ENCODE measurements at regions not wholly inside any gene's neighbourhood (a gene's known extent, or its start where the extent isn't known, plus 50 kb on each side); places are given as distances from the start of the nearest gene placed in this dataset.
"Not testable (repeated sequence)": the region's sequence is repeated elsewhere in the genome, so short reads cannot be mapped to it uniquely, and the experiment has no call there.

GRCh38 chr6:104462811-104463599 lies 396.7 kb downstream of the HACE1 start:
- DNase-seq (ENCODE audit: extremely low read depth in 1 of 11, low read depth in 9 of 11, low spot score in 4 of 11): no peak

- DNase-seq (ENCODE audit: extremely low read depth in 1 of 11, low read depth in 9 of 11, low spot score in 4 of 11): no peak
Measured at GRCh38 chr6:104460738-104461483, 398.8 kb downstream of the HACE1 start.

GRCh38 chr6:104459543-104459942 lies 400.2 kb downstream of the HACE1 start:
- DNase-seq (ENCODE audit: extremely low read depth in 1 of 11, low read depth in 9 of 11, low spot score in 4 of 11): no peak

GRCh38 chr6:104449918-104450317 lies 409.8 kb downstream of the HACE1 start:
- no peak for DNase-seq (ENCODE audit: extremely low read depth in 1 of 11, low read depth in 9 of 11, low spot score in 4 of 11)

- not testable (repeated sequence) for DNase-seq (ENCODE audit: extremely low read depth in 1 of 11, low read depth in 9 of 11, low spot score in 4 of 11)
Measured at GRCh38 chr6:104446101-104447080, 413.3 kb downstream of the HACE1 start.

GRCh38 chr6:104434519-104434918 lies 425.2 kb downstream of the HACE1 start:
- DNase-seq (ENCODE audit: extremely low read depth in 1 of 11, low read depth in 9 of 11, low spot score in 4 of 11): no peak

- DNase-seq (ENCODE audit: extremely low read depth in 1 of 11, low read depth in 9 of 11, low spot score in 4 of 11): no peak
Measured at GRCh38 chr6:104431096-104431495, 428.6 kb downstream of the HACE1 start.

DNA sequence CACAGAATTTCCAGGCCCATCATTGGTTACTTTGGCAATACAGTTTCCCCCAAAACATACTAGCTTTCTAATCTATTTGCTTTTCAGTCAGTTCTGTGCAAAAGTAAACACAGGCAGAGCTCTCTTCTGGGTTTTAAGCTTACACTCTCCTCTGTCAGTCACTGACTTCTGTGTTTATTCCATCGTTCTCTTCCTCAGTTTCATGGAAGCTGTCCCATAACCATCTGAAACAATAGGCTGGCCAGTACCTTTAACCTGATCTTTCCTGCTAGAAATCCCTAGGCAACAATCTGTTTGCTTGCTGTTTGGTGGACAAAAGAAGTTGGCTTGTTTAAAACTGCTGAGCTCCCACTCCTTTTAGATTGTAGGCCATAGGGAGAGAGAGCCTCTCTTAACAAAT lies 431.5 kb downstream of the HACE1 start:
- DNase-seq (ENCODE audit: extremely low read depth in 1 of 11, low read depth in 9 of 11, low spot score in 4 of 11): no peak

- no peak for DNase-seq (ENCODE audit: extremely low read depth in 1 of 11, low read depth in 9 of 11, low spot score in 4 of 11)
Measured at GRCh38 chr6:104423691-104424090, 436.0 kb downstream of the HACE1 start.

- no peak for DNase-seq (ENCODE audit: extremely low read depth in 1 of 11, low read depth in 9 of 11, low spot score in 4 of 11)
Measured at GRCh38 chr6:104421650-104422049, 438.1 kb downstream of the HACE1 start.

GRCh38 chr6:104418839-104419238 lies 440.9 kb downstream of the HACE1 start:
- DNase-seq (ENCODE audit: extremely low read depth in 1 of 11, low read depth in 9 of 11, low spot score in 4 of 11): no peak

DNA sequence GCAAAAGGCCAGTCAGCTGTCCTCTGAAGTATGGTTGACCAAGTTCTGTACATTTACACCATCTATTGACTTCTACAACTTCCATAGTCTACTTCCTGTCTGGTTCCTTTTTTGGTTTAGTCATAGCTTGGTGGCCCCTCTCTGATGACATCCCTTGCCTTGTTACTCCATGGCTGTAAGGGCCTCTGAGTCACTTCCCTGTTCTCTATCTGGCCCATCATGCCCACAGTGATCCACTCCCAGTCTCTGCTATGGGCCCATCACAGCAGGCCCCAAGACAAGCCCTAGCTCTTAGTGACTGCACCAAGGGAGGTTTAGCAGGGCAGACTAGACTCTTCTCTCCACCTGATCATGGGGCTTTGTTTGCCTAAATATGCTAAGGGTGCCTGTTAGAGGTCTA lies 441.6 kb downstream of the HACE1 start:
- DNase-seq (ENCODE audit: extremely low read depth in 1 of 11, low read depth in 9 of 11, low spot score in 4 of 11): no peak

DNA sequence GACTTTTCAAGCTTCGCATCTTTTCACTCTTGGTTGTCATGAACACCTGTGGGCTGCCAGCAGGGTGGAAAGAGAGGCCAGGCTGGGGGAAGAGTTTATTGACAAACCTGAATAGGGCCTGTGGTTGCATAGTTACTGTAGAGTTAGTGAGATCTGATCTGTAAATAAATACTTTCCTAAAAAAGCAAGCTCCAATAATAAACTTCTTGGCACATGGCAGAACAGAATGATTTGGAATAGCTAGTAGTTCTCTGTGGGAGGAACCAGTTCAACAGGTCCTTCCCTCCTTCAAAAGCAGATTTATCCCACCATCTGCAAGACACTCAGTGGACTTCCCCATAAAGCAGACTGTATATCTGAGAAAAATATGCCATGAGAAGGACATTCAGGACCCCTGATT lies 445.0 kb downstream of the HACE1 start:
- no peak for DNase-seq (ENCODE audit: extremely low read depth in 1 of 11, low read depth in 9 of 11, low spot score in 4 of 11)

- DNase-seq (ENCODE audit: extremely low read depth in 1 of 11, low read depth in 9 of 11, low spot score in 4 of 11): no peak
Measured at GRCh38 chr6:104413767-104414166, 446.0 kb downstream of the HACE1 start.

- no peak for DNase-seq (ENCODE audit: extremely low read depth in 1 of 11, low read depth in 9 of 11, low spot score in 4 of 11)
Measured at GRCh38 chr6:104411302-104411701, 448.4 kb downstream of the HACE1 start.

- no peak for DNase-seq (ENCODE audit: extremely low read depth in 1 of 11, low read depth in 9 of 11, low spot score in 4 of 11)
Measured at GRCh38 chr6:104409913-104410312, 449.8 kb downstream of the HACE1 start.

GRCh38 chr6:104407957-104408356 lies 451.8 kb downstream of the HACE1 start:
- no peak for DNase-seq (ENCODE audit: extremely low read depth in 1 of 11, low read depth in 9 of 11, low spot score in 4 of 11)

DNA sequence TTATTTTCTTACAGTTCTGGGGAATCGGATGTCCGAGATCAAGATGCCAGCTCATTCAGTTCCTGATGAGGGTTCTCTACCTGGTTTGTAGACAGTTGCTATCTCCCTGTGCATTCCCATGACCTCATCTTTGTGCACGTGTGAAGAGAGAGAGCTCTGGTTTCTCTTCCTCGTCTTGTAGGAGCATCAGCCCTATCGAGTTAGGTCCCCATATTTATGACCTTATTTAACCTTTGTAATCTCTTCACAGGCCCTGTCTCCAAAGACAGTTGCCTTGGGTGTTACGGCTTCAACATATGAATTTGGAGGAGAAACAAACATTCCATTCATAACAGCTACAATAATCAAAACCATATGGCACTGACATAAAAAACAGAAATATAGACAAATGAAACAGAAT lies 455.3 kb downstream of the HACE1 start:
- no peak for DNase-seq (ENCODE audit: extremely low read depth in 1 of 11, low read depth in 9 of 11, low spot score in 4 of 11)

GRCh38 chr6:104402572-104402971 lies 457.1 kb downstream of the HACE1 start:
- DNase-seq (ENCODE audit: extremely low read depth in 1 of 11, low read depth in 9 of 11, low spot score in 4 of 11): no peak
